Stimulated activated CD8-positive, alpha-beta memory T cell treated with anti-CD3 and anti-CD28 coated beads, Interleukin-2, amount 100 ng/mL, for 48 hours (primary cell): ENCODE measurements at regions not wholly inside any gene's neighbourhood (a gene's known extent, or its start where the extent isn't known, plus 50 kb on each side); places are given as distances from the start of the nearest gene placed in this dataset.
"Not testable (repeated sequence)": the region's sequence is repeated elsewhere in the genome, so short reads cannot be mapped to it uniquely, and the experiment has no call there.

Experiments
- DNase-seq, 2 donors: peaks; one replicate each; pipeline ENCODE4 v3.0.0-alpha.2; 2020; ENCODE audit warnings: low read depth in 2 of 2

GRCh38 chr2:234193977-234194563 is 143.6 kb downstream of the SPP2 start:
- no peak for DNase-seq

DNA sequence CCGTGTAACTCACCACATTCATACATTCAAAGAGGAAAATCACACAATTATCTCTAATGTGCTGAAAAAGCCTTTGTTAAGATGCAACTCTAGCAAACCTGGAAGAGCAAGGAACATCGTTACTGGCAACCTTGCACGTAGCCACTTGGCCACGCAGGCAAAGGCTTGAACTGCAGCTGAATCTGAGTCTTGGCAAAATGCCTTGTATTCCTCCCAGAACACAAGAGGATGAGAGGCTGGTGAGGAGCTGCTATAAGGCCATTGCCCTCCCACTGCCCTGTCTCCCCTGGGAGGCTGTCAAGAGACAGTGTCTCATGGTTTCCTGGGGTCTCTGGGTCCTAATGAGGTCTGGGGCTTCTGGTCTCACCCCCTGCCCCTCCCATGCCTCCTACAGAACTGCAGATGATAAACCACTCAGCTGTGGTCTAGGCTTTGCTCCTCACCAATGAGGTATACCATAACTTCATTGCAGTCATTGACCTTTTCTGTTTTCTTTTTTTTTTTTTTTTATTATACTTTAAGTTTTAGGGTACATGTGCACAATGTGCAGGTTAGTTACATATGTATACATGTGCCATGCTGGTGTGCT is 141.4 kb downstream of the SPP2 start:
- DNase-seq, result no peak

DNA sequence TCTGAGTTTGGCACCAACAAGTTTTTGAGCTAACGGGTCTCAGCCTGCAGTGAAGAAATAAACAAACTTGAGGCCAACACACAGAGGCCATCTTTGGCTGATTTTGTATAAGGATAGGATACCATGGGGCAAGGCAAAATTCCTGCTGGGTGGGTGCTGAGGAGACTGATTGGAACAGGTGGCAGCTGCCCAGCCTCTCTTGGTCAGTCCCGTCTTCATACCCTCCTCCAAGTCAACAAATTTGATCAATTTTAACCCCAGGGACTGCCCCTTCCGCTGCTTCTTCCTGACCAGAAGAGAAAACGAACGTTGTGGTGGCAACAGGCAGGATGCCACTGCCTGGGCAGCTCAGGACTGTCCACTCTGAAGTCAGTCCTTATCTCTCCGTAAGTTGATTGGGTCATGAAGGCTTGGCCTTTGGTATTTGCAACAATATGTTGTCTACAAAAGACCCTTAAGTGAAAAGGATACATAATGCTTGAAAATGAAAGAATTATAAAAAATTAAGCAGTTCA is 139.3 kb downstream of the SPP2 start:
- no peak for DNase-seq

GRCh38 chr2:234189230-234189629 is 138.7 kb downstream of the SPP2 start:
- DNase-seq, result no peak

DNA sequence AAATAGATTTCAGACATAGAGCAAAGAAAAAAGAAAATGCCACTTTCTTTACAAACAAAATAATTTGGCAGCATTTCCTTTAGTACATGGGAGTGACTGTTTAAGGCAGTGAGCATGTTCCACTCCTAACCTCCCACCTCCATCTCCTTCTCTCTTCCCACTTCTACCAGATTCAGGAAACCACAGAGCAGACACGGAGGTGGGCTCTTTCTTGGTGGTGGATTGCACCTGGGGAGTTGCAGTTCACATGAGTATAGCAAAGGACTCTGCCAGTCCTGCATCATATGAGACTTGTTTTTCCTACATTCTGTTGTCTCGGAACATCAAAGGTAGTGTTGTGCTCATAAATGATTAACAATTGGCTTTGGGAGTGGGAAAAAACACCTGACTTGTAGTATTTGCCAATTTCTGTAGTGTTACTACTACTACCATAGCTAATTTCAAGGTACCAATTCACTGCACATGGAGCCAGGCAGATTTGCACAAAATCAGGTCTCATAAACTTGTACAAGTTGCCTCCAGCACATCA is 137.2 kb downstream of the SPP2 start:
- DNase-seq, result no peak

- no peak for DNase-seq
Observed at GRCh38 chr2:234181121-234181520, 130.6 kb downstream of the SPP2 start.

- DNase-seq, result no peak
Observed at GRCh38 chr2:234179031-234179363, 128.5 kb downstream of the SPP2 start.

DNA sequence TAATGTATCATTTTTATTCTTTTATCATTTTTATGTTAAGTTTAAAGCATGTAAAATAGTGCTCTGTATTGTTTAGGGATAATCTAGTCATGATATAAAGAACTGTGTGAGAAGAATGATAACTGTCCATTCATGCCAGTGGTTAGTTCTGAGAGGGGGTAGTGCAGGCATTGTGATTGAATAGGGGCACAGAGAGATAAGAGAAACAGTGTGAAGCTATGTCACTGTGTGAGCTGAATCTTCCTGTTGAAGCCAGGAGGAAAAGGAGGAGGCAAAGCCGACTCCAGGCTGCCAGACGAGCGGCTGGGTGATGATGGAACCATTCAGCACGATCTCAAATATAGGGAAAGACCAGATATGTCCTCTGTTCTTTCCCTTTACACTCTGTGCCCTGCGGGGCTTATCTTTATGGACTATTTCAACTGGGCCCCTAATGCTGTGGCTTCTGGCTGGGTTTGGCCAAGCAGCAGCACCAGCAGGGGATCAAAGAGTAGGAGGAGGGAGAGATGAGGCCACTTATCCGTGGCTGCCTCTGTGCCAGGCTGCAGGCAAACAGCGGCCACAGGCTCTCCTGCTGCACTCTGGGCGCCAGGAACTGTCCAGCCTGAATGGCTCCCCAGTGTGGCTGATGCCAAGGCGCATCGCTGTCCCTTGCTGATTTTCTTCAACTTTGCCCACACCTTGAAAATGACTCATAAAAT is 128.0 kb downstream of the SPP2 start:
- no peak for DNase-seq

DNA sequence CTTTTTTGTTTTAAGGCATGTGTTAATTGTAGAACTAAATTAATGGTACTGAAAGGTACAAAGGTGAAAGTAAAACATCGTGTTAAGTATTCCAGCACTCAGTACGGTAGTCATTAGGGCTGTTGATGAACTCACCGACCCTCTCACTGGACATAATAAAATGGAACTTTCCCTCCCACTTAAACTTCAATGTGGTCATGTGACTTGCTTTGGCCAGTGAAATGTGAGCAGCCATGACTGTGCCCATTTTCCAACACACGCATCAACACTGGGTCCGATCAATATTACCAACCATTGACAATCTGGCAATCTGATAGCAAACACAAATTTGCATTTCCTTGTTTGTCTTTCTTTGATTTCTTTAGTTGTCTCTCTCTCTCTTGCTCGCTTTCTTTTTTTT is 125.1 kb downstream of the SPP2 start:
- DNase-seq, result no peak

DNA sequence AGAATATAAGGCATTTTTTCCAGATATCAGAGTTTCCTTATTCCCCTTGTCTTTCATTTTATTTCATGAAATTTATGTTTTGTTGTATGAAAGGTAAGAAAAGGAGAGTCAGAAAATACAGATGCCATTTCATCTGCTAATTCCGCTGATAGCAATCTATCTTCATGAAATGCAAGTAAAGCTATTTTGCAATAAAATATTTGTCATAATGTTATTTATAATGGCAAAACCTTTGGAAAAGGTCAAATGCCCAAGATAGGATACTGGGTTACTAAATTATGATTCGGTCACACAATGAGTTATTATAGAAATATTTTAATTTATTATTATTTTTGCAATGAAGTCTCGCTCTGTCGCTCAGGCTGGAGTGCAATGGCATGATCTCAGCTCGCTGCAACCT is 124.2 kb downstream of the SPP2 start:
- no peak for DNase-seq

DNA sequence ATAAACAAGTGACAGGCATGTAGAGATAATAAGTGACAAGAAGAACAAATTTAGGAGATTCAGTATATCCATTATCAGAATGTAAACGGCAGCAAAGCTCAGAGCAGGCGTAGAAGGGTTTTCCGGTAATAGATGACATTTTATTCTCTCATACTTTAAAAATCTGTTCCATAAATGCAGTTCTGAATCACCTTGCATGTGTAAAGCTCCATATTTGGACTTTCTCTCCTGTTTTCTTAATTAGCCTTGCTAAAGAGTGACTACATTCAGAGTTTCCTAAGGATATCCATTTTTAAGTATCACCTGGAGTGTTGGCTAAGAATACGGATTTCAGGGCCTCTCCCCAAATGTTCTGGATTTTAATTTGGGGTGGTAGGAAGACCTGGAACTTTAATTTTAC is 122.0 kb downstream of the SPP2 start:
- DNase-seq, result no peak

DNA sequence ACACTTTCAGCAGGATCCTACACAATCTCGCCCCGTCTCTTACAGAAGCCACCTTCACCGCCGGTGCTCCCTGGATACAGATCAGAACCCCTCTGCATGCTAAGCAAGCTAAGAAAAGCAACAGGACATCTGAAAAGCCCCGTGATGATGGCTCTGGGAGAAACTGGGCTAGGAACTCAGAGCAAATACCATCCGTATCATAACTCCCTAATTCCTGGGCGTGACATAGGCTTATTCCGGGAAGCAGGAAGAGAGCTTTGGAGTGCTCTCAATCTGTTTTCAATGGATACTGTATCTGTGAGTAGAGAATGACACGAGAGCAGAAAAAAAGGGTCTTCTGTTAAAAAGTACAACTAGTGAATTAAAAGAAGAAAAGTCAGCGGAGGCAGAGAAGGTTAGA is 121.6 kb downstream of the SPP2 start:
- DNase-seq, result no peak

DNA sequence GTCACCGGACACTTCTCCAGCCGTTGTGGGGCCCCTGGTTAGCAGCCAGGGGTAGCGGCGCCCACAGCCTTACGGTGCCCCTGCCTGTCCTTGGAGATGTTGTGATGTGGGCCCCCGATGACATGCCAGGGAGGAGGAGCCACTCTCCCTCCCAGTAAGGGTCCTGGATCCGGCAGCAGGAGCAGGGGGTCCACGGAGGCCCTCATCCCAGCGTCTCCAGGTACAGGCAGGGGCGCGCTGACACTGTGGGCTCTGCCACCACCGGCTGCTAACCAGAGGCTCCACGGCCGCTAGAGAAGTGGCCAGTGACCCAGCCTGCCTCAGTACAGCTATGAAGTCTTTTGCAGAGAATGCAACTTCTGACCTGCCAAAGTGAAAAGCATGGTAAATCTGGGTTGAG is 121.2 kb downstream of the SPP2 start:
- DNase-seq, result no peak

DNA sequence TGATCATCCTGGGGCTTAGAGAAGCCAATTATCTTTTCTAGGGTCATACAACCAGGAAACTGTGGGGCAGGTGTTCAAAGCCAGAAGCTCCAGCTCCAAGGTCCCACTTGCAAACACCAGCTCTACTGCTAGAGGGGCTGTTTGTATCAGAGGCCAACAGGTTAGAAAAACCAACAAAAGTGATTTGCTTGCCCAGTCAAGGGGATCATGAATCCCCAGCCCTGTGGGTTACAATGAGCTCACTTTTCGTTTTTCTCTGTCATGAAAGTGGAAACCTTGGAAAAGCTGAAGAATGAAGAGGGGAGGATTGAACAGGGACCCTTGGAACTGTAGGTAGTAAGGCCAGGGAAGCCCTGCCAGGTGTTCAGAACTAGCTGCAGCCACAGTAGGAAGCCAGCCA is 119.2 kb downstream of the SPP2 start:
- no peak for DNase-seq

DNA sequence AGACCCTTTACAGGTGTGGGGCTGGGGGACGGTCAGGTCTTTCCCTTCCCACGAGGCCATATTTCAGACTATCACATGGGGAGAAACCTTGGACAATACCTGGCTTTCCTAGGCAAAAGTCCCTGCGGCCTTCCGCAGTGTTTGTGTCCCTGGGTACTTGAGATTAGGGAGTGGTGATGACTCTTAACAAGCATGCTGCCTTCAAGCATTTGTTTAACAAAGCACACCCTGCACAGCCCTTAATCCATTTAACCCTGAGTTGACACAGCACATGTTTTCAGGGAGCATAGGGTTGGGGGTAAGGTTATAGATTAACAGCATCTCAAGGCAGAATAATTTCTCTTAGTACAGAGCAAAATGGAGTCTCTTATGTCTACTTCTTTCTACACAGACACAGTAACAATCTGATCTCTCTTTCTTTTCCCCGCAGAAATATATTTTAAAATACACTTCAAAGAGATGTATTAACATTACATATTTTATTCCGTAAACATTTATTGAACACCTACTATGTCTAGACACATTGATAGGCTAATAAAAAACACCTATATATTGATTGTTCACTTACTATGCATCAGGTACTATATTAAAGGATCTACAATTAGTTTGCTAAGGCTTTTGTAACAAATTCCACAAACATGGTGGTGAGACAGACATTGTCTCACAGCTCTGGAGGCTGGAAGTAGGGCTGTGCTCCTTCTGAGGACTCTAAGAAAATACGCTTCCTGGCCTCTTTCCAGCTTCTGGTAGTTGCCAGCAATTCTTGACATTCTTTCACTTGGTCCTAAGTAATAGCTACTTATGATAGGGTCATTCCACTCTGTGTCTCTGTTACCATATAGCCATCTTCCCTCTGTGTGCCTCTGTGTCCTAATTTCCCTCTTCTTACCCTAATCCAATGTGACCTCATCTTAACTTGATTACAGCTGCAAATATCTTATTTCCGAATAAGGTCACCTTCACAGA is 118.4 kb downstream of the SPP2 start:
- not testable (repeated sequence) for DNase-seq

DNA sequence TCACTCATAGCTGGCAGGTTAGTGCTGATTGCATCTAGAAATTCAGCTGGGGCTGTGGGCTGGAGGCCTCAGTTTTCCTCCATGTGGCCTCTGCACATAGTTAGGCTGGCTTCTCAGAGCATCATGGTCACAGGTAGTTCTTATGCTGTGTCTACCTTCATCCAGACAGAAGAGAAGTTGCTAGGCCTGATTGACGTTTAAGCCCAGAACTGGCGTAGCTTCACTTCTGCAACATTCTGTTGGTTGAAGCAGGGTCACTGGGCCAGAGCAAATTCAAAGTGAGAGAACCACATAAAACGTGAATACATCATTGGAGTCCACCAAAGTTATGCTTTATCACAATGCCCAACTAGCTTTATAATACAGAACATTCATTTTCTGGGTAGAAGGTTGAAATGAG is 116.0 kb downstream of the SPP2 start:
- no peak for DNase-seq

DNA sequence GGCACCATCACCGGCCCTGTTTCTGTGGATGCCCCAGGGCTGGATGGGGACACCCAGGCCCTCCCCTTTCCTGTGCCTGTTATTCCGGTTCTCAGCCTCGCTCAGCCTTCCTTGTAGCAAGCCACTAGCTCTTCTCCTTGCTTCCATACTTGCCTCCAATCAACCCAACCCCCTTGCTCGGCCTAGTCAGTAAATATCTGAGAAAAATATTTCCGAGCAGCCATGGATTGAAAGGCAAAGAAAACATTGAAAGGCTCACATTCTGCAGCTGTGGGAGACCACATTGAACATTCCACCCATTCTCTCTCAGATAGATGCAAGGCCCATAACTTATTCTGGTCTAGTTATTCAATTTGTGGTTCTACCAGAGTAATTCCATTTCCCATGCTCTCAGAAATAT is 114.9 kb downstream of the SPP2 start:
- DNase-seq, result no peak

GRCh38 chr2:234164493-234165413 is 114.3 kb downstream of the SPP2 start:
- peak in 1 of 2 donors; percentile 7 for DNase-seq

- DNase-seq, result no peak
Observed at GRCh38 chr2:234163510-234164045, 113.1 kb downstream of the SPP2 start.

DNA sequence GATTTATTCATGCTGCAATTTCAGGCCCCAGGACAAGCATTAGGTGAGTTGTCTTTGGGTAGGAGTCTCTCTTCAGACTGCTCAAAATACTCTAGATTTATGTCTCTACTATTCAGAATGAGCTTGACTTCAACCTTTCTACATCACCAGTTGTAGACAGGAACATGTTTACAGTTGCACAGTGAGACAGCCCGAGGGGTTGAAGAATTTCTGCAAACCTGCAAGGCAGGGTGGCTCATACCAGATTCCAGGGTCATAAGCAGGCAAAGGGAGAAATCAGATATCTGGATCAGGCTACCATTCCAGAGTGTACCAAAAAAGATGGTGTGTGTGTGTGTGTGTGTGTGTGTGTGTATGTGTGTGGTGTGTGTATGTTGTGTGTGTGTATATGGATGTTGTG is 112.4 kb downstream of the SPP2 start:
- no peak for DNase-seq

DNA sequence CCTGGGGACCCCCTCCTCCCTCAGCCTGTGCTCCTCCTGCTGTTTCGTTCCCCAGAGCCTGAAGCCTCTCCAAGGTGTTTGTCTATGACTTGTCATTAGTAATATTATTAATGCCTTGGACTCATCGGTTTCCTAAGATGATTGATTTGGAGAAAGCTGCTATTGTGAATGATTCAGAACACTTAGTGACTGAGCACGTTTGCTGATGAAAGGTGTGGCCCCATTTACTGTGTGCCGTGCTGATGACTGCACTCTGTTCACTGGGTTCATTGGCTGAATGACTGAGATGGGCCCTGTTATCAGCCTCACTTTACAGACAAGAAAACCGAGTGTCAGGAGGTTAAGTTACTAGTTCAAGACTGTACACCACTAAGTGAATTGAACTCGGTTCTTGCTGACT is 111.4 kb downstream of the SPP2 start:
- DNase-seq, result no peak
